GM21717 (cell line): ENCODE measurements at regions not wholly inside any gene's neighbourhood (a gene's known extent, or its start where the extent isn't known, plus 50 kb on each side); places are given as distances from the start of the nearest gene placed in this dataset.

ENCODE experiments used
- ATAC-seq: cut with Tn5 transposase; IDR thresholded peaks from one replicate; pipeline ENCODE4 v1.9.1; 2021; ENCODE audit warnings: mild to moderate bottlenecking, moderate library complexity; ENCODE audit not compliant: unreplicated experiment

DNA sequence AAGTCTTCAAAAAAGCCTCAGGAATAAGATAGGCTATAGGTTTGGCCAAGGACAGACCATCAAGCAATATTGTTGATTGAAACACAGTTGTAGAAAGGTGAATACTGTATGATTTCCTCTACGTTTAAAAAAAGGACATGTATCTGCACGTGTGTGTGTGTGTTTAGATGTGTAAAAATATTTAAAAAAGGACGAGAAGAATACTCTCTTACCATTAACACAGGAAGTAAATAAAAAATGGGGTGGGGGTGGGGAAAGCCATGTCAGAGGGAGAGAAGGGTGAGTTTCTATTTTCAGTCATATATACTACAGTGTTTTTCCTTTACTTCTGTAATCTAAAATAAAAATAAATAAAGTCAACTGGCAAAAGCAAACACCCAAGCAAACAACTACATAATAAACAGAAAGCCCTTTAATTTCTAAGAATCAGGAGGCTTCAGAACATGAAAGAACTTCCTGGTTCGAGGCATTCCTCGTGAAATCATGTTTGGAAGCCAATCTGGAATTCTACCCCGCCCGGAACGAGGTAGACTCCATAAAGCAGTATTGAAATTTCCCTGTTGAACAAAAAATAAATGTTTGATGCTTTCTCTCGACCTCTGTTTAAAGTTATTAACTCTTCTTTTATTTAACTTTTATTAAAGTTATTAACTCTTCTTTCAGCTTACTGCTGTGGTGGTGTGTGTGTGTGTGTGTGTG lies 158.1 kb upstream of the ZNF217 start:
- peak; percentile 2 for ATAC-seq

DNA sequence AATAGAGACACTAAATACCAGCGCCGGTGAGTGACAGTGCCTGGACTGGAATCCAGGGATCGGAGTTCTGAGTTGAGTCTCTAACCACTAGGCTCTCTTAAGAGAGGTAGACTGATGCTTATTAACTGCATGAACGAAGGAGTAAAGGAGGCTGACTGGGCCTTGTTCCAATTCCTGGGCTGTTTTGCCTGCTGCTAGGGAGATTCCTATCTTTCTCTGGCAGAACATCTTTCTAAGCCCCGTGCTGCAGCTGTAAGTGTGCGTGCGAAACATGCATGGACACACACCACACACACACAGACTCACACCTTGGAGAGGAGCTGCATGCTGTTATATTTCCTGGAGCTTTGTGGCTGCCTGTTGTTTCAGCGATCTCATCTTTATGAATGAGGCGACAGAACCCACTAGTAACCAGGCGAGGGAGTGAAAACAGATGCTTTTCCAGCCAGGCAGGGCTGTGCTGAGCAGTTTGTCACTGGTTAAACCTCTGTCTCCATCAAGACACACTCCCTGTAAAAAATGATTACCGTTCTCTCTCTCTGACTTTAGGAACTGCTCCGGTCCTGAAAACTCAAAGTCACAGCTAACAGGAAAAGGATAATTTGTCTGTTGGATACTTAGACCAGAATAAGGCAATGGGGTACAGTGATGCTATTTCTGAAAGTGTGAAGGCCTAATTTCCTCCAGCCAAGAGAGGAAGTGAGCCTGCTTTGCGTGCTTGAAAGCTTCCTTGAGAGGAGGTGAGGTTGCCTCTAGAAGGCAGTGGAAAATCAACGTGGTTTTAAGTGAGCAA lies 157.4 kb upstream of the ZNF217 start:
- ATAC-seq, result peak; percentile 78

DNA sequence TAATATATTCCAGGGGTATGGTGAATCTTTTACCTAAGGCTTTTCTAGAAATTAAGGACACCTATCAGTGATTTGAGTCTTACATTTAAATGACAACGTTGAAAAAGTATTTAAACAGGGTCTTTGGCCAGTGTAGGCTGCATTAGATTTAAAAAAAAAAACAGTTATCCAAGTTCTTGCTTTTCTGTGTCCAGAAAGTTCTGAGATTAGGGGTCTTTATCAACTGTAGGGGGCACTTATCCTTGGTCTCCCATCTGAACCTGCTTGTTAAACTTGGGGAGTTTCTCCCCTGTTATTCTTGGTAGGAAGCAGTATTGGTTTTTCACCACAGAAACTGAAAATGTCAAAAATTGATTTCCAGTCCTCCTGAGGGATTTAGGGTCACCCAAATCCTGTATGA lies 155.9 kb upstream of the ZNF217 start:
- no peak for ATAC-seq

DNA sequence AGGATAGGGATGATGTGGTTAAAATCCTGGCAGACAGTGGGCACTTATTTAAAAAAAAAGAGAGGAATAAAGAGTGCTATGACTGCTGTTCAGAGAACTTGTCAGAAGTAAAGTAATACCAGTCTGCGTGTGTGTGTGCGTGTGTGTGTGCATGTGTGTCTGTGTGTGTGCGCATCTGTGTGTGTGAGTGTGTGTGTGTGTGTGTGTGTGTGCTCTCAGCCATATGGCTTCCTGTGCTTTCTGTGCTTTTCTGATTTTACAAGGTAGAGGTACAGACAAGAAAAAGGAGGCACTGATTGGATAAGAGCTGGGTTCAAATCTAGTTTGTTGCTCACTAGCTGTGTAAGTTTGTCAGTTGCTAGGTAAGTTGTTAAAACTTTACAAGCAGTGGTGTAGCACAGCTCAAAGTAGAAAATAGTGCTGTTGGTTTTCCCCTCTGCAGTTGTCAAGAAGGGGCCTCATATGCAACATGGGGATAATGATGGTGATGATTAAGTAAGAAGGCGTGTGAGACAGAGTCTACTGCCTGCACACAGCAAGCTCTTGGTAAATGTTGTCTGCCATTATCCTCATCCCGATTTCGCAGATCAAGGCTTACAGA lies 155.3 kb upstream of the ZNF217 start:
- no peak for ATAC-seq

DNA sequence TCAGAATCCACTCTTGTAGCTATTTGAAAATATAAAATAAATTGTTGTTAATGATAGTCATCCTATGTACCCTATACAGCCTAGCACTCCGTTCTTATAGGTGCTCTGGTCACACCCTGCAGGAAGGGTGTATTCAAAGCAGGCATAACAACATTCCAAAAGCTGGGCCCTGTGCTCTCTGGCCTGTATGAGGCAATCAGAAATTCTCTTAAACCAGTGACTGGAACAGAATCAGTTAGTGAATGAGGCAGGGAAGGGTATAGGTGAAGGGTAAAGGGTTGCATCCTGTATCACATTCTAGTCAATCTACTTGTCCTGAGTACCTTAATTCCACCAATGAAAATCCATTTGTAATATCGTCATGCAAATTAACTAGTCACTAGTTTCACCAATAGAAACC lies 154.5 kb upstream of the ZNF217 start:
- ATAC-seq, result no peak

- no peak for ATAC-seq
Observed at GRCh38 chr20:53743607-53744260, 150.1 kb upstream of the ZNF217 start.

- no peak for ATAC-seq
Observed at GRCh38 chr20:53742685-53743081, 149.0 kb upstream of the ZNF217 start.

GRCh38 chr20:53741726-53742028 lies 148.0 kb upstream of the ZNF217 start:
- ATAC-seq, result no peak

- no peak for ATAC-seq
Observed at GRCh38 chr20:53739799-53740785, 146.5 kb upstream of the ZNF217 start.

DNA sequence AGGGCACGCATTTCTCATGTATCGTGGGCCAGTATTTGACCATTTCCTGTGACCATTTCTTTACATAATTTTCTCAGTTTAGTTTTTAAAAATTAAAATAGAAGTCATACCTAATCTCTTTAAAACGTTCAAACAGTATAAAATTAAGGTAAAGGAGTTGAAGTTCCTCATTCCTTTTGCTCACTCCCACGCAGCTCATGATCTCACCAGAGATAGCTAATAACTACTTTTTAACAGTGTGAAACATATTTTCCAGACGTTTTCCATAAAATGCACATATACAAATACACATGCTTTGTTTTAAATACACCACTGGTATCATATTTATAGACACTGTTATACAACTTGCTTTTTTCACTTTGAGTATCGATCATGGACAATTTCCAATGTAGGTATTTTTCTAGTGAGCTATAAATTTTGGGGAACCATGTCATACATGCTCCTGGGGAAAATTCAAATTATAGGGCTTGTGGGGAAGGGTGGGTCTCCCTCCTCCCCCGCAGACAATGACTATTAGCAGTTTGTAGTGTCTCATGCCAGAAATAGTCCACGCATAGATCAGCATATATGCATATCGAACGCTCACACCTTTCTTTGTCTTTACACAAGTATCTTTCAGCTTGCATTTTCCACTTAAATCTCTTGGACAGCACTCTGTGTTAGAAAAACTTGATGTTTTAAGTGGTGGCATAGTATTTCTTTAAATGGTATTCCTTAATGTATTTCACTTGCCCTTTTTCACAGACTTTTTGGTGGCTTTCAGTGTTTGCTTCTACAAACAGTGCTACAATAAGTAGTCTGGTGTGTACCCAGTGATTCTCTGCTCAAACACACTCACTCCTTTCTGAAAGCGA lies 145.5 kb upstream of the ZNF217 start:
- ATAC-seq, result no peak

DNA sequence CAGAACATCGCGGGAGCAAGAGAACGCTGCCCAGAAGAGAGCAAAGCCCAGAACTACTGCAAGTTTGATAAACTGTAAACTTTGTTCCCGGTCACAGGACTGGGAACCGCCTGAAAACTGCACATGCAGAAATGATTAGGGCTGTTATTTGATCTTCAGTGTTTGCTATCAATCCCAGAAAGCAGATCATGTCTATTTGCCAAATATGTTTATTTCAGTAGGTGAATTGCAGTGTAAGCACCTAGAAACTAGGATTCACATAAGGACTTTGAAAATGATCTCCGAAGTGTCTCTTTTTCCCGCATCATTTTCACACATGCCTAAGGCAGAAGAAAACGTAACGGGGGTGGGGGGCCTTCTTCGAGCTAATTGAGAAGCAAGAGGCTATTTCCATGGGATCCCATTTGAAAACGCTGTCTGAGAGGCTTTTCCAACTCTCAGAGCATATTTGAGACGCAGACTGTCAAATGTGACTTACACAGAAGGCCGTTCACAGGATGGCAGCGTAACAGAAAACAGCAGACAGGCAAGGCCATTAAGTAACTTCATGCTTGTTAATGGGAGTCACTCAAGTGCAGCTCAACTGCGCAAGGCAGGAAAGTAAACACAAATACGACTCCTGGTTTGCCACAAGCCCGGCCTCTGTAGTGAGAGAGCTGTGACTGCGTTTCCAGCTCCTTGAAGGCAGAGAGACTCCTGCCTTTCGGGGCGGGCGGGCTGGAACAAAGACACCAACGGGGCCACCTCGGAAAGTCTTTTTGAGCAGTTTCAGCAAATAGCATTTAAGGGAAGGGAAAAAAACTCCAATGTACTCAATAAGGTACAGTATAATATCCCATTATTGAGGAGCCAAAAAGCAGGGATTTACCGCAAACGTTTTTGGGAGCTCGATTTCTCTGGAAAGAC lies 144.7 kb upstream of the ZNF217 start:
- ATAC-seq, result no peak

GRCh38 chr20:53737396-53738038 lies 143.9 kb upstream of the ZNF217 start:
- ATAC-seq, result no peak

DNA sequence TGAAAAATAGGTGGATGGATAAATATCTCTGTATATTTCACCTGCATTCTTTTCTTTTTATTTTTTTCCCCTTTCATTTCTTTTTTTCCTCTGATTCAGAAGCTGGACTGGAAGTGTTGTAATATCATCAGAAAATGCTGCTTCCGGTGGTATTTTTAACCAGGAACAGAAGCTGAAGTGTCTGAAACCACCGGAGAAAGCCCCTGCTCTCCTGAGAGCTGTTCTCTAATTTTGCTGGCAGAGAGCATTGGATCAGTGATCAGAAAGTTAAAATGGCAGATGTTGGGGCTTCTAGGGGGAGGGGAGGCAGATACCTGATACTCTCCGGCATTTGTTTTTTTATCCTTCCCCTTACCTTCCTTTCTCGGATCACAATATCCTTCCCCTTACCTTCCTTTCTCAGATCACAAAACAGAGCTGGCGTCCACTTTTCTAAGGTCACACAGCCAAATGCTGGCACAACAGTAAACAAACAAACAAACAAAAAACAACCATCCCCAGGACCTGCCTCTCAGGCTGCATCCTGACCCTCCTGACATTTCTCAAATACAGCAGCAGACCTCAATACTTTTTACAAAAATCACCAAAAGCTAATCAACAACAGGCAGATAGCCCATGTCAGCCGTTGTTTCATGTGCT lies 143.2 kb upstream of the ZNF217 start:
- ATAC-seq, result no peak

DNA sequence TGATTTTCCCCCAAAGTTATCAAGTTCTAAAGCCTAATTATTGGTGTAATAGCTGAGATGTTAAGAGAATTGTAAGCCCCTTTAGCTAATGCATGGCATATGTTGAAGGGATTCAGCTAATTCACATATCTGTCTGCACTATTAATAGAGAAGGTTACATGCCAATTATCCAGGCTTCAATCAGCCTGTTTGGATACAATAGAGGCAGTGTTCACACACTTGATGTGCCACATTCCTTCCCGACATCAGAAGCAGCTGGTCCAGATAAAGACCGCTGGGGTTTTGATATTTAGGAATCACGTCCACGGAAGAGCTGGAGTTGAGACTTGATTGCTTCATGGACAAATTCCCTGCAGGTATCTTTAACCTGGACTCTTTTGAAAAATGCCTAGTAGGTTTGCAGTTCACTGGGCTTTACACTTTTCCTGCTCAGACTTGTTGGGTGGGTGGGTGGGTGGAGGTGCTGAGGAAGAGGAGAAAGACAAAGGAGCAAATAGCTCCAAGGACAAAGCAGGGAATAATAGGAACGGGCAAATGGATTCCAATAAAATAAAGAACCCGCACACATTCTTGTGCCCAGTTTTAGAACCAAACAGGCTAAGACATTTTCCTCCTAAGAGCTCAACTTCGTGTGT lies 142.6 kb upstream of the ZNF217 start:
- ATAC-seq, result no peak

GRCh38 chr20:53735536-53736050 lies 142.0 kb upstream of the ZNF217 start:
- no peak for ATAC-seq

- no peak for ATAC-seq
Observed at GRCh38 chr20:53734006-53734688, 140.5 kb upstream of the ZNF217 start.
